SK-N-MC (cell line): ENCODE measurements at regions not wholly inside any gene's neighbourhood (a gene's known extent, or its start where the extent isn't known, plus 50 kb on each side); places are given as distances from the start of the nearest gene placed in this dataset.

Experiments
- EZH2 ChIP-seq: fragments of 200-600 bp; sonication (generic); IDR thresholded peaks from one replicate; pipeline ENCODE4 v1.6.1; 2017; ENCODE audit warnings: antibody characterized with exemption
- POLR2AphosphoS5 ChIP-seq: IDR thresholded peaks from 2 replicates; pipeline ENCODE4 v1.6.1; 2012; ENCODE audit warnings: mild to moderate bottlenecking, low read depth, low read length, borderline replicate concordance

DNA sequence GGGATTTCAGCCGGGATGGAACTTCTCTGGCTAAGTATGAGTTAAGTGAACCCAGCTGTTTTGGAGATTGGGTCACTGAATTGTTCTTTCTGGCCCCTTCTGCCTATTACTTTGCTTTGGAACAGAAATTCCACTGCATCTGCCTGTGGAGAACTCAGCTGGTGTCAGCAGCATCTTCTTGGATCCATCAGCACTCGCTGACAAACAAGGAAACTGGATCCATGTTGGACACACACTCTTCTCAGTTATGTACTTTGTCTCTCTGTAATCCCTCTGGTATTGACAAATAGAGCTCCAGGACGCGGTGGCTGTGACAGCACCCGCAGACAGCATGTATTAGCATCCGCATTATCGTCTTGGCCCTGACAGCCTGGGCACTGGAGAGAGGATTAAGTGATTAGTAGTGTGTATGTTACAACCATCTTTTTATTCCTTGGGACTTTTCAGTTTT is 73.0 kb upstream of the BMPER start:
- TF ChIP-seq EZH2 (no peak), POLR2AphosphoS5 (no peak)
